Effector memory CD4-positive, alpha-beta T cell (primary cell): ENCODE measurements at regions not wholly inside any gene's neighbourhood (a gene's known extent, or its start where the extent isn't known, plus 50 kb on each side); places are given as distances from the start of the nearest gene placed in this dataset.
"Not testable (repeated sequence)": the region's sequence is repeated elsewhere in the genome, so short reads cannot be mapped to it uniquely, and the experiment has no call there.

Source experiments
- DNase-seq, 3 donors: peaks; one replicate each; pipeline ENCODE4 v3.0.0-alpha.2; 2020
- H3K27ac ChIP-seq: 2 replicates; pipeline ENCODE4 v1.7.0; 2013; ENCODE audit warnings: mild to moderate bottlenecking, low read length, moderate library complexity; ENCODE audit not compliant: insufficient read depth, poor library complexity, severe bottlenecking
- H3K27me3 ChIP-seq: replicated peaks from 2 replicates; pipeline ENCODE4 v1.7.0; 2013; ENCODE audit warnings: mild to moderate bottlenecking, low read length; ENCODE audit not compliant: insufficient read depth, control insufficient read depth, poor library complexity, severe bottlenecking
- H3K36me3 ChIP-seq: 2 replicates; pipeline ENCODE4 v1.7.0; 2013; ENCODE audit warnings: mild to moderate bottlenecking, low read length, moderate library complexity; ENCODE audit not compliant: control insufficient read depth, insufficient read depth
- H3K4me1 ChIP-seq: 2 replicates; pipeline ENCODE4 v1.7.0; 2013; ENCODE audit warnings: low read length, mild to moderate bottlenecking; ENCODE audit not compliant: control insufficient read depth, insufficient read depth, poor library complexity, severe bottlenecking
- H3K4me3 ChIP-seq: 2 replicates; pipeline ENCODE4 v1.7.0; 2013; ENCODE audit warnings: low read length, low read depth, mild to moderate bottlenecking; ENCODE audit not compliant: insufficient read depth, poor library complexity, severe bottlenecking
- H3K9me3 ChIP-seq: 2 replicates; pipeline ENCODE4 v1.7.0; 2013; ENCODE audit warnings: mild to moderate bottlenecking, low read length, moderate library complexity; ENCODE audit not compliant: control insufficient read depth

DNA sequence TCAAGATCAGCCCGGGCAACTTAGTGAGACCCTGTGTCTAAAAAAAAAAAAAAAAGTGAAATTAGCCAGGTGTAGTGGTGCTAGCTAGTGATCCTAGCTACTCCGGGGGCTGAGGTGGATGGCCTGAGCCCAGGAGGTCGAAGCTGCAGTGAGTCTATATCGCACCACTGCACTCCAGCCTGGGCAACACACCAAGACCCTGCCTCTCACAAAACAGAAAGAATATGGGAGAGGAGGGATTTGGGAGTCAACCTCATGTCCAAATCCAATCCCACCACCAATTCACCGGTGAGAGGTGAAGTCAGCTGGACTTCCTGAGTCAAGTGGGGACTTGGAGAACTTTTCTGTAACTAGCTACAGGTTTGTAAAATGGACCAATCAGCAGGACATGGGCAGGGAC is 80.5 kb upstream of the MFGE8 start:
- Histone ChIP-seq H3K27me3 (no peaks in the 10 kb centered on the region), H3K4me3 (no peak overlapping the region), H3K9me3 (no peaks in the 10 kb centered on the region), H3K27ac (no peak overlapping the region), H3K36me3 (no peaks in the 10 kb centered on the region), H3K4me1 (no peaks in the 10 kb centered on the region)
- DNase-seq, result no peak

- Histone ChIP-seq H3K27ac (no peak overlapping the region), H3K4me1 (no peaks in the 10 kb centered on the region), H3K4me3 (no peak overlapping the region), H3K36me3 (no peaks in the 10 kb centered on the region), H3K27me3 (no peaks in the 10 kb centered on the region), H3K9me3 (no peaks in the 10 kb centered on the region)
- DNase-seq, result no peak
Observed at GRCh38 chr15:88994286-88994685, 81.1 kb upstream of the MFGE8 start.

DNA sequence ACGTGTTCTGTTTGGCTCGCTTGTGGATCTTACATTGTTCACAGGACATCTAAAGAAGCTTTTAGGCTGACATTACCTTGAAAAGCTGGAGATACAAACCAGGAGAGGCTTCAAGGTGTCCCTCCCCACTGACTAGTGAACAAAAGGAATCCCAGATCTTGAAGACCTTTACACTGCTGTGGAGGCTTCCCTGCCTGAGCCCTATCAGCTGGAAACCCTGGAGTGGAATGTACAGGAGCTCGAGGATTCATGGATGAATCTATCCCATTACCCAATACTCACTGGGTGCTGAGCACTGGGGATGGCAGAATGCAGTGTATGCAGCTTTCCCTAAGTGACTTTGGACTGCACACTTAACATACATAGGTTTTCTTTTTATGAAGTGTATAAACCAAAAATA is 82.3 kb upstream of the MFGE8 start:
- no peak overlapping the region for H3K27ac ChIP-seq
- DNase-seq, result no peak
- no peaks in the 10 kb centered on the region for H3K4me1 ChIP-seq
- no peaks in the 10 kb centered on the region for H3K36me3 ChIP-seq
- no peaks in the 10 kb centered on the region for H3K27me3 ChIP-seq
- H3K9me3 ChIP-seq, result no peaks in the 10 kb centered on the region
- no peak overlapping the region for H3K4me3 ChIP-seq

GRCh38 chr15:88997531-88997930 is 84.4 kb upstream of the MFGE8 start:
- Histone ChIP-seq H3K4me3 (no peak overlapping the region), H3K9me3 (no peaks in the 10 kb centered on the region), H3K27me3 (no peaks in the 10 kb centered on the region), H3K4me1 (no peaks in the 10 kb centered on the region), H3K27ac (no peak overlapping the region), H3K36me3 (no peaks in the 10 kb centered on the region)
- DNase-seq, result no peak

- H3K27me3 ChIP-seq, result no peaks in the 10 kb centered on the region
- DNase-seq, result no peak
- H3K36me3 ChIP-seq, result no peaks in the 10 kb centered on the region
- no peaks in the 10 kb centered on the region for H3K9me3 ChIP-seq
- no peak overlapping the region for H3K27ac ChIP-seq
- no peak overlapping the region for H3K4me3 ChIP-seq
- no peaks in the 10 kb centered on the region for H3K4me1 ChIP-seq
Observed at GRCh38 chr15:88998980-88999713, 86.0 kb upstream of the MFGE8 start.

- not testable (repeated sequence) for H3K27ac ChIP-seq, H3K36me3 ChIP-seq, H3K27me3 ChIP-seq, H3K9me3 ChIP-seq, DNase-seq, H3K4me1 ChIP-seq, H3K4me3 ChIP-seq
Observed at GRCh38 chr15:89001708-89002275, 86.5 kb upstream of the ABHD2 start.

DNA sequence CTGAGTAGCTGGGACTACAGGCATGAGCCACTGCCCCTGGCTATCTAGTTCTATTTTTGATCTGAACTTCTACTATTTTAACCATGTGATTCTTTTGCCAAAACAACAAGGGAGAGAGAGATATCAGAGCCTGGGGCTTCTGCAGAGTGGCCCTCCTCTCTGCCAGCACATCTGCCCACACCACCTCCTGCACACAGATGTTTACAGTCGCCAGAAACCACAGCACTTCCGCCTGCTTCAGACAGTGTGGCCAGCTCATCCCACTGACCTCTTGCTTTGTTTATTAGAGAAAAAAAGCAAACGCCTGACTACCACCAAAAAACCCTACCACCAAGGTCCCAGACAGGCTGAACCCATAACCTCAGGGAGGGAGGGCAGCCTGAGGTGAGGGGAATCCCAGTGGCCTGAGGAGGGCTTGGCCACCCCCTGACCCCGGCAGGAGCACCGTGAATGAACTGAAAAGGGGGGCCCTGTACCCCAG is 85.9 kb upstream of the ABHD2 start:
- DNase-seq, result no peak

GRCh38 chr15:89002830-89003229 is 85.4 kb upstream of the ABHD2 start:
- Histone ChIP-seq H3K9me3 (no peaks in the 10 kb centered on the region), H3K4me3 (no peak overlapping the region), H3K27me3 (no peaks in the 10 kb centered on the region), H3K4me1 (no peaks in the 10 kb centered on the region), H3K36me3 (no peaks in the 10 kb centered on the region), H3K27ac (no peak overlapping the region)
- no peak for DNase-seq

More for the DNA sequence above, 85.9 kb upstream of the ABHD2 start:
- no peaks in the 10 kb centered on the region for H3K9me3 ChIP-seq
- no peaks in the 10 kb centered on the region for H3K36me3 ChIP-seq
- no peak overlapping the region for H3K27ac ChIP-seq
- H3K4me3 ChIP-seq, result no peak overlapping the region
- H3K4me1 ChIP-seq, result no peaks in the 10 kb centered on the region
- H3K27me3 ChIP-seq, result no peaks in the 10 kb centered on the region

DNA sequence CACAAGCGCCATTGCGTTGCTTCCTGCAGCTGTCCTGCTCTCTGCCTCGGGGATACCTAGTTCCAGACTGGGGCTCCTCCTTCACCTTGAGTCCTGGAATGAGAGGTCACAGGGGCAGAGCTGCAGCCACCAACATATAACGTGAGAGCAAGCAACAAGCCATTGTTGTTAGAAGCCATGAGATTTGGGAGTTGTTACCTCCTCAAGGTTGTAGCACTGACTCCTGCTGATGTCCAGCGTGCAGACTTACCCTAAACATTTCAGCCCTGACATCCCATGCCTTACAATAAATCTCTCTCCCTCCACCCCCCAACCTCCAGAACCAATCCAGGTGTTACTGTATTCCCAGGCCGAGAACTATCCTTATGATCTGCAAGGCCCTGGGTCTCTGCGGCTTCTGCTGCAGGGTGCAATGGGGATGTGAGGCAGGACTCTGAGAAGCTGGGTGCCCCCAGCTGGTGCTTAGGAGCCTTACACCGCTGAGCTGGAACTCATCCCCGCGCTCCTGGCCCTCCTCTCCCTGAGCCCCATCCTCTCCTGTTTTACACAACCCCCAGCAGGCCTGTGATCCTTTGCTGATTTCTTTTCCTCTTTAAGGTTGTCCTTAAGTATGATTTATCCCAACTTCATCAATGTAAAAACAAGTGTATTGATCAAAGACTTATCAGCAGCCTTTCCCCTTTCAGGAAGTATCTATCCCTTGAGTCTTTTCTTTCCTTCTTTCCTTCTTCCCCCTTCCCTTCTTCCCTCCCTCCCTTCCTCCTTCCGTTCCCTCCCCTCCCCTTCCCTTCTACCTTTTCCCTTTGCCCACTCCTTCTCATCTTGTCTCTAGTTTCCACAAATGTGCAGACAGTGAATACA is 84.2 kb upstream of the ABHD2 start:
- Histone ChIP-seq H3K4me1 (no peaks in the 10 kb centered on the region), H3K27me3 (no peaks in the 10 kb centered on the region), H3K36me3 (no peaks in the 10 kb centered on the region), H3K9me3 (no peaks in the 10 kb centered on the region), H3K4me3 (no peak overlapping the region), H3K27ac (no peak overlapping the region)
- no peak for DNase-seq

DNA sequence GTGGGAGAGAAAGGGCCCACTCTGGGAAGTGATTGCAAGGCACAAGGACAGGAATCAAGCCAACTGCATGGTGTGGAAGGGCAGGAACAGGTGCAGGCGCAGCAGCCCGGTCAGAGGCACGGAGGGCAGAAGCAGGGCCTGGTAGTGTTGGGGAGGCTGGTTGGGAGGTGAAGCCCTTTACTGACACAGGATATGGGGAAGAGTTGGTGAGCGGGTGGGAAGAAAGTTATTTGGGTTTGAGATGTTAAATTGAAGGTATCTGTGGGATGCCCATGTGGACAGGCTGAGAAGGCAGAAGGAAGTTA is 83.6 kb upstream of the ABHD2 start:
- DNase-seq, result no peak
- H3K36me3 ChIP-seq, result no peaks in the 10 kb centered on the region
- no peaks in the 10 kb centered on the region for H3K4me1 ChIP-seq
- no peaks in the 10 kb centered on the region for H3K9me3 ChIP-seq
- no peaks in the 10 kb centered on the region for H3K27me3 ChIP-seq
- H3K4me3 ChIP-seq, result no peak overlapping the region
- H3K27ac ChIP-seq, result no peak overlapping the region
